AG10803 (cell line): ENCODE measurements at regions not wholly inside any gene's neighbourhood (a gene's known extent, or its start where the extent isn't known, plus 50 kb on each side); places are given as distances from the start of the nearest gene placed in this dataset.
A peak's percentile ranks its signal among the peaks of the same experiment; 100 is the strongest.

Experiments
- DNase-seq: peaks from one replicate; pipeline ENCODE4 v3.0.0; 2010; ENCODE audit warnings: low read depth
- H3K4me3 ChIP-seq: 2 replicates; pipeline ENCODE4 v1.5.1; 2011; ENCODE audit warnings: mild to moderate bottlenecking, low read length, control low read depth
- CTCF ChIP-seq: conservative IDR thresholded peaks from 2 replicates; pipeline ENCODE4 v1.5.1; 2011; ENCODE audit warnings: mild to moderate bottlenecking, low read length, control low read depth, inconsistent platforms

GRCh38 chr12:65754290-65754689 is 70.0 kb upstream of the HMGA2 start:
- no peak for DNase-seq
- no peak overlapping the region for H3K4me3 ChIP-seq
- TF ChIP-seq CTCF = no peak

- DNase-seq = no peak
- H3K4me3 ChIP-seq = no peak overlapping the region
- no peak for TF ChIP-seq CTCF
Observed at GRCh38 chr12:65754744-65755595, 69.3 kb upstream of the HMGA2 start.

GRCh38 chr12:65755596-65755978 is 68.7 kb upstream of the HMGA2 start:
- DNase-seq = peak; percentile 44
- TF ChIP-seq CTCF = no peak
- H3K4me3 ChIP-seq = no peak overlapping the region

- TF ChIP-seq CTCF = no peak
- DNase-seq = no peak
Observed at GRCh38 chr12:65756267-65756666, 68.0 kb upstream of the HMGA2 start.

GRCh38 chr12:65756956-65757511 is 67.2 kb upstream of the HMGA2 start:
- no peak overlapping the region for H3K4me3 ChIP-seq
- no peak for TF ChIP-seq CTCF
- DNase-seq = no peak

More at GRCh38 chr12:65756267-65756666, 68.0 kb upstream of the HMGA2 start:
- H3K4me3 ChIP-seq = no peak overlapping the region

GRCh38 chr12:65758401-65758800 is 65.9 kb upstream of the HMGA2 start:
- no peak for TF ChIP-seq CTCF
- no peak overlapping the region for H3K4me3 ChIP-seq
- no peak for DNase-seq

GRCh38 chr12:65759735-65760134 is 64.5 kb upstream of the HMGA2 start:
- DNase-seq = no peak
- no peak overlapping the region for H3K4me3 ChIP-seq
- TF ChIP-seq CTCF = no peak
